Fibroblast of skin of left quadriceps (primary cell): ENCODE measurements at regions not wholly inside any gene's neighbourhood (a gene's known extent, or its start where the extent isn't known, plus 50 kb on each side); places are given as distances from the start of the nearest gene placed in this dataset.
A peak's percentile ranks its signal among the peaks of the same experiment; 100 is the strongest.

ENCODE experiments used
- DNase-seq, 2 experiments: peaks; one replicate each; pipeline ENCODE4 v3.0.0-alpha.2; 2013; ENCODE audit warnings: low read depth in 2 of 2

GRCh38 chr5:167307042-167307441 is 984.4 kb upstream of the WWC1 start:
- no peak for DNase-seq

GRCh38 chr5:167308466-167308865 is 983.0 kb upstream of the WWC1 start:
- no peak for DNase-seq

- no peak for DNase-seq
These were observed 981.4 kb upstream of the WWC1 start for GRCh38 chr5:167309941-167310517.

GRCh38 chr5:167311340-167311739 is 980.1 kb upstream of the WWC1 start:
- DNase-seq: no peak

GRCh38 chr5:167312225-167312624 is 979.2 kb upstream of the WWC1 start:
- DNase-seq: no peak

- no peak for DNase-seq
These were observed 975.7 kb upstream of the WWC1 start for GRCh38 chr5:167315762-167316161.

GRCh38 chr5:167317884-167318283 is 973.6 kb upstream of the WWC1 start:
- no peak for DNase-seq

GRCh38 chr5:167319243-167319642 is 972.2 kb upstream of the WWC1 start:
- DNase-seq: no peak

GRCh38 chr5:167320019-167320418 is 971.4 kb upstream of the WWC1 start:
- no peak for DNase-seq

- DNase-seq: no peak
These were observed 959.1 kb upstream of the WWC1 start for GRCh38 chr5:167332309-167332708.

- no peak for DNase-seq
These were observed 955.3 kb upstream of the WWC1 start for GRCh38 chr5:167336161-167336560.

- no peak for DNase-seq
These were observed 952.2 kb upstream of the WWC1 start for GRCh38 chr5:167339205-167339604.

- no peak for DNase-seq
These were observed 945.0 kb upstream of the WWC1 start for GRCh38 chr5:167346461-167346860.

GRCh38 chr5:167348251-167348926 is 943.1 kb upstream of the WWC1 start:
- no peak for DNase-seq

- no peak for DNase-seq
These were observed 942.5 kb upstream of the WWC1 start for GRCh38 chr5:167348980-167349379.

GRCh38 chr5:167351316-167351715 is 940.1 kb upstream of the WWC1 start:
- no peak for DNase-seq

GRCh38 chr5:167352801-167353200 is 938.6 kb upstream of the WWC1 start:
- no peak for DNase-seq

GRCh38 chr5:167355346-167355745 is 936.1 kb upstream of the WWC1 start:
- DNase-seq: no peak

GRCh38 chr5:167356374-167356773 is 935.1 kb upstream of the WWC1 start:
- DNase-seq: no peak

- no peak for DNase-seq
These were observed 932.5 kb upstream of the WWC1 start for GRCh38 chr5:167358868-167359492.

- DNase-seq: peak in 1 of 2 experiments; percentile 2
These were observed 929.6 kb upstream of the WWC1 start for GRCh38 chr5:167361795-167362194.

- no peak for DNase-seq
These were observed 928.4 kb upstream of the WWC1 start for GRCh38 chr5:167363065-167363464.

- DNase-seq: no peak
These were observed 916.3 kb upstream of the WWC1 start for GRCh38 chr5:167375125-167375524.
